ENCODE measurements at regions not wholly inside any gene's neighbourhood (a gene's known extent, or its start where the extent isn't known, plus 50 kb on each side); places are given as distances from the start of the nearest gene placed in this dataset.

- no peak for DNase-seq (ENCODE audit: low read depth in 2 of 2, low spot score in 1 of 2)
These were observed 164.0 kb upstream of the RAD23B start for GRCh38 chr9:107118863-107119624.

GRCh38 chr9:107119735-107120134, 163.3 kb upstream of the RAD23B start:
- no peak for DNase-seq (ENCODE audit: low read depth in 2 of 2, low spot score in 1 of 2)

GRCh38 chr9:107123389-107123788, 159.7 kb upstream of the RAD23B start:
- DNase-seq (ENCODE audit: low read depth in 2 of 2, low spot score in 1 of 2) = no peak

GRCh38 chr9:107127608-107128007, 155.5 kb upstream of the RAD23B start:
- no peak for DNase-seq (ENCODE audit: low read depth in 2 of 2, low spot score in 1 of 2)

GRCh38 chr9:107131108-107131799, 151.8 kb upstream of the RAD23B start:
- DNase-seq (ENCODE audit: low read depth in 2 of 2, low spot score in 1 of 2) = no peak

GRCh38 chr9:107136296-107136695, 146.8 kb upstream of the RAD23B start:
- DNase-seq (ENCODE audit: low read depth in 2 of 2, low spot score in 1 of 2) = no peak

- DNase-seq (ENCODE audit: low read depth in 2 of 2, low spot score in 1 of 2) = no peak
These were observed 145.4 kb upstream of the RAD23B start for GRCh38 chr9:107137495-107138202.

GRCh38 chr9:107138261-107138992, 144.7 kb upstream of the RAD23B start:
- no peak for DNase-seq (ENCODE audit: low read depth in 2 of 2, low spot score in 1 of 2)

- no peak for DNase-seq (ENCODE audit: low read depth in 2 of 2, low spot score in 1 of 2)
These were observed 141.1 kb upstream of the RAD23B start for GRCh38 chr9:107141967-107142366.

- DNase-seq (ENCODE audit: low read depth in 2 of 2, low spot score in 1 of 2) = no peak
These were observed 140.6 kb upstream of the RAD23B start for GRCh38 chr9:107142430-107142829.

GRCh38 chr9:107142896-107143603, 140.0 kb upstream of the RAD23B start:
- DNase-seq (ENCODE audit: low read depth in 2 of 2, low spot score in 1 of 2) = no peak

- no peak for DNase-seq (ENCODE audit: low read depth in 2 of 2, low spot score in 1 of 2)
These were observed 138.6 kb upstream of the RAD23B start for GRCh38 chr9:107144475-107144874.

GRCh38 chr9:107147134-107147533, 135.9 kb upstream of the RAD23B start:
- no peak for DNase-seq (ENCODE audit: low read depth in 2 of 2, low spot score in 1 of 2)

GRCh38 chr9:107148216-107148615, 134.9 kb upstream of the RAD23B start:
- no peak for DNase-seq (ENCODE audit: low read depth in 2 of 2, low spot score in 1 of 2)

GRCh38 chr9:107149756-107150155, 133.3 kb upstream of the RAD23B start:
- no peak for DNase-seq (ENCODE audit: low read depth in 2 of 2, low spot score in 1 of 2)

- no peak for DNase-seq (ENCODE audit: low read depth in 2 of 2, low spot score in 1 of 2)
These were observed 129.7 kb upstream of the RAD23B start for GRCh38 chr9:107153336-107153735.

- no peak for DNase-seq (ENCODE audit: low read depth in 2 of 2, low spot score in 1 of 2)
These were observed 128.8 kb upstream of the RAD23B start for GRCh38 chr9:107154291-107154690.

GRCh38 chr9:107154766-107155165, 128.3 kb upstream of the RAD23B start:
- DNase-seq (ENCODE audit: low read depth in 2 of 2, low spot score in 1 of 2) = no peak

- DNase-seq (ENCODE audit: low read depth in 2 of 2, low spot score in 1 of 2) = no peak
These were observed 127.7 kb upstream of the RAD23B start for GRCh38 chr9:107155244-107155817.

- DNase-seq (ENCODE audit: low read depth in 2 of 2, low spot score in 1 of 2) = no peak
These were observed 124.8 kb upstream of the RAD23B start for GRCh38 chr9:107158321-107158720.

Measured in stimulated activated CD8-positive, alpha-beta memory T cell treated with anti-CD3 and anti-CD28 coated beads, Interleukin-4, amount 100 ng/mL, for 1 hour (primary cell).